ENCODE measurements at regions not wholly inside any gene's neighbourhood (a gene's known extent, or its start where the extent isn't known, plus 50 kb on each side); places are given as distances from the start of the nearest gene placed in this dataset.

DNA sequence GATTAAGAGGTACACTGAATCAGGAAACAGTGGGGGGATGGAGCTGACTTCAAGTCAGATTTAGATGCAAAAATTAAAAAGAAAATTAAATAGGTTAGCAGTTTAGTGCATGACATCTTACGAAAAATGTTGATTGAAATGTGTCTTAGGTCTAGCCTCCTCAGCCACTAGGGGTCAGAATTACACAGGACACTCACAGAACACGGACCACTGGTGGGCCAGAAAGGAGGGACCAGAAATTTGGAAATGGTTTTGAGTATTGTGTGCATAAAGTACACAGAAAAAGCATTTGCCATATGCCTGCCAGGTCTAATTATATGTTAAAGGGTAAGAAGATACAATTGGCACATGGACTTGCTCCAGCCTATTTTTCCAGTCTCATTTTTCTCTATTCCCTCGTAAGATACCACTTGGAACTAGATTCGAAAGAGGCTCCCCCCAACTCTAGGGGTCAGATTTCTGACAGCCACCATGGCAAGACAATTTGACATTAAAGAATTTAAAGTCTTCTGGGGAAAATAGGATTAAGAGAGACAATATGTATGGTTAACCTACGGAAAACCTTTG, 550.2 kb upstream of the SETBP1 start:
- Histone ChIP-seq H3K4me3 (ENCODE audit: low read depth in 1 of 5, low read length in 5 of 5) (no peak overlapping the region), H3K36me3 (ENCODE audit: control insufficient read depth in 5 of 5, insufficient read depth in 5 of 5, low read length in 5 of 5) (no peaks in the 10 kb centered on the region), H3K4me1 (ENCODE audit: control insufficient read depth in 5 of 5, insufficient read depth in 5 of 5, low read length in 5 of 5) (peaks cover 0 to 2% (median 0%) of the 10 kb centered on the region in 5 donors), H3K9me3 (ENCODE audit: control insufficient read depth in 5 of 5, low read length in 5 of 5) (no peaks in the 10 kb centered on the region), H3K27me3 (ENCODE audit: control insufficient read depth in 5 of 5, insufficient read depth in 4 of 5, low read length in 5 of 5) (no peaks in the 10 kb centered on the region), H3K9ac (ENCODE audit: low read length in 5 of 5) (no peak overlapping the region), H3K27ac (ENCODE audit: low read depth, low read length) (no peak overlapping the region)

DNA sequence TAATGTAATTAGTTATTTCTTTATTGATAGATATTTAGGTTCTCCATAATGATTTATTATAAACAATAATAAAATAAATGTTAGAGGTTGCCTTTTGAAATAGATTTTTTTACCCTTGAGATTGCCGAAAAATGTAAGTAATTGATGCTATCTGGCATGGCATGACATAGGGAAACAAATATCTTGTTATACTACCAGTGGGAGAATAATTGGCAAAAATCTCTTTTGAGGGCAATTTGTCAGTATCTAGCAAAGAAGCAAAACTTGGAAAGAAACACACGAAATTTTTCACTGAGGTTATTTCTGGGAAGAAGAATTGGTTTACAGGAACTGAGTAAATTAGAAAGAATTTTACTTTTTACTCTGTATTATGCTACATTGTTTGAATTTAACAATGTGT, 547.2 kb upstream of the SETBP1 start:
- Histone ChIP-seq H3K9ac (ENCODE audit: low read length in 5 of 5) (no peak overlapping the region), H3K4me1 (ENCODE audit: control insufficient read depth in 5 of 5, insufficient read depth in 5 of 5, low read length in 5 of 5) (peaks cover 0 to 2% (median 0%) of the 10 kb centered on the region in 5 donors), H3K36me3 (ENCODE audit: control insufficient read depth in 5 of 5, insufficient read depth in 5 of 5, low read length in 5 of 5) (no peaks in the 10 kb centered on the region), H3K9me3 (ENCODE audit: control insufficient read depth in 5 of 5, low read length in 5 of 5) (no peaks in the 10 kb centered on the region), H3K27me3 (ENCODE audit: control insufficient read depth in 5 of 5, insufficient read depth in 4 of 5, low read length in 5 of 5) (no peaks in the 10 kb centered on the region), H3K4me3 (ENCODE audit: low read depth in 1 of 5, low read length in 5 of 5) (no peak overlapping the region), H3K27ac (ENCODE audit: low read depth, low read length) (no peak overlapping the region)

DNA sequence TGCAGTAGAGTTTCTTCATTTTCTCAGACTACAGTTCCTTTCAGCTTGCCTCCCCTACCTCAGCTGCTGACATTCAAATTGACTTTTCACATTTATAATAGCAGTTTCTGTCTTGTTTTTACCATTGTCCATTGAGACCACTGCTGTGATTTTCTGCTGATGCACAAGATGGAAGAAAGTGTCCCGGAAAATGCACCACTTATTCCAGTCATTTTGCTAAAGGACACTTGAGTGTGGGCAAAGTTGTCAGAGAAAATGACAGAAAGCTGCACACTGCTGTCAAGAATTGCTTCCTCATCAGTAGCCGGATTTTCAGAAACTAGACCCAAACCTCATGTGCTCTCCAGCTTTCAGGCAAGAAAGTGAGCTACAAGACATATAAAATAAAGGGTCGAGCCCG, 546.2 kb upstream of the SETBP1 start:
- H3K27me3 ChIP-seq (ENCODE audit: control insufficient read depth in 5 of 5, insufficient read depth in 4 of 5, low read length in 5 of 5), result no peaks in the 10 kb centered on the region

DNA sequence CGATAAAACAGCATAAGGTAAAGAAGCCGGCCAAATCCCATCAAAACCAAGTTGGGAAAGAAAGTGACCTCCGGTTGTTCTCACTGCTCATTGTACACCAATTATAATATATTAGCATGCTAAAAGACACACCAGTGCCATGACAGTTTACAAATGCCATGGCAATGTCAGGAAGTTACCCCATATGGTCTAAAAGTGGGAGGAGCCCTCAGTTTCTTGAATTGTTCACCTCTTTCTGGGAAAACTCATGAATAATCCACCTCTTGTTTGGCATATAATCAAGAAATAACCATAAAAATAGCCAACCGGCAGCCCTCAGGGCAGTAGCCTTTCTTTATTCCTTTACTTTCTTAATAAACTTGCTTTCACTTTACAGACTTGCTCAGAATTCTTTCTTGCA, 544.9 kb upstream of the SETBP1 start:
- no peaks in the 10 kb centered on the region for H3K9me3 ChIP-seq (ENCODE audit: control insufficient read depth in 5 of 5, low read length in 5 of 5)
- no peak overlapping the region for H3K4me3 ChIP-seq (ENCODE audit: low read depth in 1 of 5, low read length in 5 of 5)
- peaks cover 0 to 2% (median 0%) of the 10 kb centered on the region in 5 donors for H3K4me1 ChIP-seq (ENCODE audit: control insufficient read depth in 5 of 5, insufficient read depth in 5 of 5, low read length in 5 of 5)
- no peak overlapping the region for H3K9ac ChIP-seq (ENCODE audit: low read length in 5 of 5)
- H3K27me3 ChIP-seq (ENCODE audit: control insufficient read depth in 5 of 5, insufficient read depth in 4 of 5, low read length in 5 of 5), result no peaks in the 10 kb centered on the region
- no peaks in the 10 kb centered on the region for H3K36me3 ChIP-seq (ENCODE audit: control insufficient read depth in 5 of 5, insufficient read depth in 5 of 5, low read length in 5 of 5)
- H3K27ac ChIP-seq (ENCODE audit: low read depth, low read length), result no peak overlapping the region

More for the DNA sequence above, 546.2 kb upstream of the SETBP1 start:
- peaks cover 0 to 2% (median 0%) of the 10 kb centered on the region in 5 donors for H3K4me1 ChIP-seq (ENCODE audit: control insufficient read depth in 5 of 5, insufficient read depth in 5 of 5, low read length in 5 of 5)
- H3K9me3 ChIP-seq (ENCODE audit: control insufficient read depth in 5 of 5, low read length in 5 of 5), result no peaks in the 10 kb centered on the region
- H3K36me3 ChIP-seq (ENCODE audit: control insufficient read depth in 5 of 5, insufficient read depth in 5 of 5, low read length in 5 of 5), result no peaks in the 10 kb centered on the region
- no peak overlapping the region for H3K9ac ChIP-seq (ENCODE audit: low read length in 5 of 5)
- no peak overlapping the region for H3K27ac ChIP-seq (ENCODE audit: low read depth, low read length)
- H3K4me3 ChIP-seq (ENCODE audit: low read depth in 1 of 5, low read length in 5 of 5), result no peak overlapping the region

DNA sequence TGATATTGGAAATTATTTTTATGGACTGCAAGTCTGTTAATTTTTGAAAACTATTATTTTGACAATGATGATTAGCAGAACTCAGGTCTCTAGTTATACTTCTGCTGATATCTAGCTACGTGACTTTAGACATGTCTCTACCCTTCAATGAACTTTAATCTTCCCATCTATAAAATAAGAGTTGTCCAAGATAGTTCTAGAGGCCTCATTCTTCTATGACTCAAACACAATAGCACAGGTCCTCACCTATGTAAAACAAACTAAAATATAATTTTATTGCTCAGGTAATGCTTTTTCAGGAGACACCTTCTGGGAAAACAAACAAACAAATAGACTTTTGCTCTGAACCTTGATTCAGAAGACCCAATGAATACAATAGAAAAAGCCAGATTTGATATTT, 544.4 kb upstream of the SETBP1 start:
- H3K27me3 ChIP-seq (ENCODE audit: control insufficient read depth in 5 of 5, insufficient read depth in 4 of 5, low read length in 5 of 5), result no peaks in the 10 kb centered on the region
- H3K4me1 ChIP-seq (ENCODE audit: control insufficient read depth in 5 of 5, insufficient read depth in 5 of 5, low read length in 5 of 5), result peaks cover 0 to 2% (median 0%) of the 10 kb centered on the region in 5 donors
- no peaks in the 10 kb centered on the region for H3K36me3 ChIP-seq (ENCODE audit: control insufficient read depth in 5 of 5, insufficient read depth in 5 of 5, low read length in 5 of 5)
- H3K9ac ChIP-seq (ENCODE audit: low read length in 5 of 5), result no peak overlapping the region
- no peak overlapping the region for H3K27ac ChIP-seq (ENCODE audit: low read depth, low read length)
- no peak overlapping the region for H3K4me3 ChIP-seq (ENCODE audit: low read depth in 1 of 5, low read length in 5 of 5)
- H3K9me3 ChIP-seq (ENCODE audit: control insufficient read depth in 5 of 5, low read length in 5 of 5), result no peaks in the 10 kb centered on the region

DNA sequence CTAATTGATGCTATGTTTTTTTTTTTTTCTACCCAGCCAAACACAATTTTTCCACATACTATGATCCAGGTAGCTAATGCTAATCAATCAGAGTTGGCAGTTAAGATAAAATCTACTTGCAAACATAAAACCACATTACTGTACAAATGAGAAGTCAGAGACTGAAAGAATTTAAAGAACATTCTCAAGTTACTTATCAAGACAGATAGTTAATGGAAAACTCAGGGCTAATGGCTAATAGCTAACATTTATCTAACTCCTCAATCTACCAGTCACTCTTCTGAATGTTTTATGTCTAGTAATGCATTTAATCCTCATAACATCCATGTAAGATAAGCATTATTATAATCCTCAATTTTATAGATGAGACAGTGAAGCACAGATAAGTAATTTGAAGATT, 537.6 kb upstream of the SETBP1 start:
- no peaks in the 10 kb centered on the region for H3K27me3 ChIP-seq (ENCODE audit: control insufficient read depth in 5 of 5, insufficient read depth in 4 of 5, low read length in 5 of 5)
- H3K4me1 ChIP-seq (ENCODE audit: control insufficient read depth in 5 of 5, insufficient read depth in 5 of 5, low read length in 5 of 5), result no peaks in the 10 kb centered on the region
- H3K9ac ChIP-seq (ENCODE audit: low read length in 5 of 5), result no peak overlapping the region
- H3K36me3 ChIP-seq (ENCODE audit: control insufficient read depth in 5 of 5, insufficient read depth in 5 of 5, low read length in 5 of 5), result no peaks in the 10 kb centered on the region
- H3K9me3 ChIP-seq (ENCODE audit: control insufficient read depth in 5 of 5, low read length in 5 of 5), result no peaks in the 10 kb centered on the region
- no peak overlapping the region for H3K4me3 ChIP-seq (ENCODE audit: low read depth in 1 of 5, low read length in 5 of 5)
- no peak overlapping the region for H3K27ac ChIP-seq (ENCODE audit: low read depth, low read length)

DNA sequence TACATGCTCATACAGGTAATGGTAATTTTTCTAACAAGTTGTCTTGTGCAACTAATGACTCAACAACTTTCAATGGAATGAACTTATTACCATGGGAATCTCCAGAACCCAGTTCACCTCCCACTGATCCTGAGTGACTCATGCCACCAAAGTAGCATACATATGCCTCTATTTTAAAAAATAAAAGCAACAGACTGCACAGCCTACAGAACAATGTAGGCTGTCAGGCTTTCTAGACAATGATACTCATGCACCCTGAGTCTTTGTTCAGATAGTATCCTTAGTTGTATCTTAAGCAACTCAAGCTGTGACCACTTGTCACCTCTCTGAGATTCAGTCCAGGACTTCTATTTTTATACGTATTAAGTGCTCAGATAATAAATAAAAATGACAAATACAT, 531.0 kb upstream of the SETBP1 start:
- no peaks in the 10 kb centered on the region for H3K36me3 ChIP-seq (ENCODE audit: control insufficient read depth in 5 of 5, insufficient read depth in 5 of 5, low read length in 5 of 5)
- no peaks in the 10 kb centered on the region for H3K4me1 ChIP-seq (ENCODE audit: control insufficient read depth in 5 of 5, insufficient read depth in 5 of 5, low read length in 5 of 5)
- no peak overlapping the region for H3K4me3 ChIP-seq (ENCODE audit: low read depth in 1 of 5, low read length in 5 of 5)
- H3K27me3 ChIP-seq (ENCODE audit: control insufficient read depth in 5 of 5, insufficient read depth in 4 of 5, low read length in 5 of 5), result no peaks in the 10 kb centered on the region
- H3K9me3 ChIP-seq (ENCODE audit: control insufficient read depth in 5 of 5, low read length in 5 of 5), result no peaks in the 10 kb centered on the region
- no peak overlapping the region for H3K9ac ChIP-seq (ENCODE audit: low read length in 5 of 5)
- no peak overlapping the region for H3K27ac ChIP-seq (ENCODE audit: low read depth, low read length)

DNA sequence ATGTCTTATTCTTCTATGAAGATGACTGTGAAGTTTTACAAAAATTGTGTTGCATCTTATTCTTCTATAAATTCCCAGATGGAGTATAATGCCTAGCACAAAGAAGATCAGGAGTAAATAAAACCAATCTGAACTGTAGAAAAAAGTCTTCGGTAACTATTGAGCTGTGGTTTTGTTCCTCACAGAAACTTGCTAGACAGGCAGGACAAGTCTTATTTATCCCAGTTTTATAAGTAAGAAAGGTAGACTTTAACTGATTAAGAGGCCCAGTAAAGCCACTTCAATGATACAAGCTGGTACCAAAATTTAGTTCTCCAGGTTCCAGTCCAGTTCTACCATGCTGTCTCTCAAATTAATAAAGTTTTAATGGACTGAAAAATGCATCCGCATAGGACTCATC, 526.7 kb upstream of the SETBP1 start:
- Histone ChIP-seq H3K9ac (ENCODE audit: low read length in 5 of 5) (no peak overlapping the region), H3K4me3 (ENCODE audit: low read depth in 1 of 5, low read length in 5 of 5) (no peak overlapping the region), H3K27me3 (ENCODE audit: control insufficient read depth in 5 of 5, insufficient read depth in 4 of 5, low read length in 5 of 5) (no peaks in the 10 kb centered on the region), H3K9me3 (ENCODE audit: control insufficient read depth in 5 of 5, low read length in 5 of 5) (no peaks in the 10 kb centered on the region), H3K36me3 (ENCODE audit: control insufficient read depth in 5 of 5, insufficient read depth in 5 of 5, low read length in 5 of 5) (no peaks in the 10 kb centered on the region), H3K27ac (ENCODE audit: low read depth, low read length) (no peak overlapping the region), H3K4me1 (ENCODE audit: control insufficient read depth in 5 of 5, insufficient read depth in 5 of 5, low read length in 5 of 5) (no peaks in the 10 kb centered on the region)

DNA sequence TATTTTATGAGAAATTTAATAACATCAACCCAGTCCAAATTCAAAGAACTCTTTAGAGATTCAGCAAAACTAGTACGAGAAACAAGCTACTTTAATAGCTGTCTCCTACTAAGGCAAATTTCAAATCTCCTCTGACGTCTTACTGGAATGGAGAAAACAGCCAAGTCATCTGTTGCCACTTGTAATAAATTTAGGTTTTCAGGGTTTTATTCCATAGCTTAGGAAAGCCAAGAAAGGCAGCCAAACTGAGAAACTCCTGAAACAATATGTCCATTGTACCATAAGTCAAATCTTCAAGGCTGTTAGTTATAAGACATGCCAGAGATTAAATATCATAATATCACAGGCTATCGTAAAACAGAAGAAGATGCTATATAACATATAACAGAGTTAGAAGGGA, 524.6 kb upstream of the SETBP1 start:
- no peaks in the 10 kb centered on the region for H3K4me1 ChIP-seq (ENCODE audit: control insufficient read depth in 5 of 5, insufficient read depth in 5 of 5, low read length in 5 of 5)
- no peak overlapping the region for H3K27ac ChIP-seq (ENCODE audit: low read depth, low read length)
- no peak overlapping the region for H3K4me3 ChIP-seq (ENCODE audit: low read depth in 1 of 5, low read length in 5 of 5)
- H3K27me3 ChIP-seq (ENCODE audit: control insufficient read depth in 5 of 5, insufficient read depth in 4 of 5, low read length in 5 of 5), result no peaks in the 10 kb centered on the region
- no peaks in the 10 kb centered on the region for H3K36me3 ChIP-seq (ENCODE audit: control insufficient read depth in 5 of 5, insufficient read depth in 5 of 5, low read length in 5 of 5)
- H3K9ac ChIP-seq (ENCODE audit: low read length in 5 of 5), result no peak overlapping the region
- H3K9me3 ChIP-seq (ENCODE audit: control insufficient read depth in 5 of 5, low read length in 5 of 5), result no peaks in the 10 kb centered on the region

DNA sequence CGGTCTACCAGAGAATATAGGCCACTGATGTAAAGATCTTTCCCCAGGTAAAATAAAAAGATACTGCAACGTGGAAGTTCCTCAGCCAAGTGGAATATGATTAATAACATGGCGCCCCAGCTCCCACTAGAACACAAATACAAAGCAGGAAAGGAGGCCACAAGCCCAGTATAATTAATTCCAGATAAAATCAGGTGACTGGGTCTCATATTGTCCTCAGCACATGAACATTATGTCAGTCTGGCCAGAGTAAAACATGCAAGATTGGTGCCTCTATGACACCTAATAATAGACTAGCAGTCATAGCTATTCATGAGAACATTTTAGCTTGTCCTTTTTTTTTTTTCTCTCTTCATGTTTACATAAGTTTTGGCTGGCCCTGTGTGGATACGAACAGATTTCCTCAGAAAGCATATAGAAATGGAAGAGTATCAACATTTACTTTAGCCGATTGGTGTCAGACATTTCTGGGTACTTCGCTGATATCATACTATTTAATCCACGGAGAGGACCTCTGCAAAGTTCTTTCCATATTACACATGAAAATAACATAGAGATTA, 523.8 kb upstream of the SETBP1 start:
- Histone ChIP-seq H3K4me1 (ENCODE audit: control insufficient read depth in 5 of 5, insufficient read depth in 5 of 5, low read length in 5 of 5) (no peaks in the 10 kb centered on the region), H3K9ac (ENCODE audit: low read length in 5 of 5) (no peak overlapping the region), H3K36me3 (ENCODE audit: control insufficient read depth in 5 of 5, insufficient read depth in 5 of 5, low read length in 5 of 5) (no peaks in the 10 kb centered on the region), H3K4me3 (ENCODE audit: low read depth in 1 of 5, low read length in 5 of 5) (no peak overlapping the region), H3K9me3 (ENCODE audit: control insufficient read depth in 5 of 5, low read length in 5 of 5) (no peaks in the 10 kb centered on the region), H3K27ac (ENCODE audit: low read depth, low read length) (no peak overlapping the region), H3K27me3 (ENCODE audit: control insufficient read depth in 5 of 5, insufficient read depth in 4 of 5, low read length in 5 of 5) (no peaks in the 10 kb centered on the region)

All from subcutaneous abdominal adipose tissue (tissue), 5 donors.